HG03039 (cell line): ENCODE measurements at regions not wholly inside any gene's neighbourhood (a gene's known extent, or its start where the extent isn't known, plus 50 kb on each side); places are given as distances from the start of the nearest gene placed in this dataset.

ENCODE experiments used
- ATAC-seq: cut with Tn5 transposase; IDR thresholded peaks from one replicate; pipeline ENCODE4 v1.9.1; 2021; ENCODE audit warnings: mild to moderate bottlenecking, moderate library complexity; ENCODE audit not compliant: unreplicated experiment

GRCh38 chr7:68442931-68443631 is 1155.2 kb upstream of the AUTS2 start:
- ATAC-seq: no peak

GRCh38 chr7:68444042-68444441 is 1154.2 kb upstream of the AUTS2 start:
- no peak for ATAC-seq

- no peak for ATAC-seq
These were observed 1153.3 kb upstream of the AUTS2 start for GRCh38 chr7:68444956-68445355.

GRCh38 chr7:68446183-68446582 is 1152.1 kb upstream of the AUTS2 start:
- no peak for ATAC-seq

- ATAC-seq: no peak
These were observed 1149.2 kb upstream of the AUTS2 start for GRCh38 chr7:68449099-68449498.

GRCh38 chr7:68449816-68450215 is 1148.5 kb upstream of the AUTS2 start:
- no peak for ATAC-seq

- no peak for ATAC-seq
These were observed 1143.3 kb upstream of the AUTS2 start for GRCh38 chr7:68454931-68455330.

GRCh38 chr7:68456469-68456868 is 1141.8 kb upstream of the AUTS2 start:
- no peak for ATAC-seq

GRCh38 chr7:68457481-68457880 is 1140.8 kb upstream of the AUTS2 start:
- ATAC-seq: no peak

- no peak for ATAC-seq
These were observed 1140.0 kb upstream of the AUTS2 start for GRCh38 chr7:68458010-68458908.

- ATAC-seq: no peak
These were observed 1136.8 kb upstream of the AUTS2 start for GRCh38 chr7:68461430-68461829.

GRCh38 chr7:68470836-68471435 is 1127.3 kb upstream of the AUTS2 start:
- no peak for ATAC-seq

- ATAC-seq: no peak
These were observed 1125.6 kb upstream of the AUTS2 start for GRCh38 chr7:68472688-68473087.

GRCh38 chr7:68474661-68475216 is 1123.5 kb upstream of the AUTS2 start:
- ATAC-seq: no peak

GRCh38 chr7:68476966-68477365 is 1121.3 kb upstream of the AUTS2 start:
- ATAC-seq: no peak

GRCh38 chr7:68478326-68478725 is 1119.9 kb upstream of the AUTS2 start:
- ATAC-seq: no peak

GRCh38 chr7:68482800-68483199 is 1115.5 kb upstream of the AUTS2 start:
- ATAC-seq: no peak

- ATAC-seq: no peak
These were observed 1113.5 kb upstream of the AUTS2 start for GRCh38 chr7:68484731-68485130.

- ATAC-seq: no peak
These were observed 1112.9 kb upstream of the AUTS2 start for GRCh38 chr7:68485253-68485917.

GRCh38 chr7:68488341-68489060 is 1109.8 kb upstream of the AUTS2 start:
- ATAC-seq: no peak
